WERI-Rb-1 (cell line): ENCODE measurements at regions not wholly inside any gene's neighbourhood (a gene's known extent, or its start where the extent isn't known, plus 50 kb on each side); places are given as distances from the start of the nearest gene placed in this dataset.

Experiments used
- DNase-seq: peaks from one replicate; pipeline ENCODE4 v3.0.0-alpha.2; 2020
- H3K27ac ChIP-seq: fragments of 250-450 bp; sonication (Bioruptor Pico); 2 replicates; pipeline ENCODE4 v1.5.1; 2020; ENCODE audit warnings: mild to moderate bottlenecking, moderate library complexity
- H3K27me3 ChIP-seq: fragments of 250-450 bp; sonication (Bioruptor Pico); 2 replicates; pipeline ENCODE4 v1.5.1; 2021; ENCODE audit warnings: mild to moderate bottlenecking, low read depth, moderate library complexity; ENCODE audit not compliant: insufficient read depth, severe bottlenecking
- H3K36me3 ChIP-seq: fragments of 250-450 bp; sonication (Bioruptor Pico); 2 replicates; pipeline ENCODE4 v1.5.1; 2020; ENCODE audit warnings: mild to moderate bottlenecking, moderate library complexity
- H3K4me3 ChIP-seq: 2 replicates; pipeline ENCODE4 v1.5.1; 2011; ENCODE audit warnings: low read depth, mild to moderate bottlenecking, control low read depth, low read length
- H3K9me3 ChIP-seq: fragments of 250-450 bp; sonication (Bioruptor Pico); 2 replicates; pipeline ENCODE4 v1.5.1; 2021; ENCODE audit warnings: mild to moderate bottlenecking, moderate library complexity; ENCODE audit not compliant: severe bottlenecking
- TF ChIP-seq, protein P1 (sequence below): IDR thresholded peaks from 2 replicates; pipeline ENCODE4 v1.5.1; 2011; ENCODE audit warnings: low read depth, mild to moderate bottlenecking, control low read depth, inconsistent platforms, low read length

DNA sequence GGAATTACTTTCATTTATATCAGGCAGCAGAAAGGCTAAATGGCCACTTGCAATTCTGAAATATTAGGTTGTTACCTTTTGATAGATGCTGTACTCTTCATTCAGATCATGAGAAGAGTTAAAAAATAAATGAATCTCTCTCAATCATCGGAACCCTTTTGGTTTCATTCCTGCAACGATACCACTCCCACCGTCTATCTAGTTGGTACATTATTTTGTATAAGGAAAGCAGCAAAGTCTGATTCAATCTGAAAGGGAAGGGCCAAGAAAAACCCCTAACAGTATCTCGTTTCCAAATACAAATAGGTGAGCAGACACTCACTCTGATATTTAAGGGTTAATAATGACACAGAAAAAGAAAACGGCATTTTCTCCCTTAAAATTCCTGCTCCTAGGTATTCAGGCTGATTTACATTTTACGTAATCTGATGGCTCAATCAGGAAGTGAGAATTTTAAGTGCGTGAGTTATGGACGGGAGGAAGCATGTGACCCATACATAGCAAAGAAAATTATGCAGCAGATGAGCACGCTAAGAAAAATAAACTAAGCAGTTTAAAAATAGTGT is 209.4 kb upstream of the KLF14 start:
- DNase-seq = no peak
- Histone ChIP-seq H3K36me3 (no peaks in the 10 kb centered on the region), H3K27me3 (no peaks in the 10 kb centered on the region), H3K4me3 (no peak overlapping the region), H3K9me3 (no peaks in the 10 kb centered on the region), H3K27ac (no peak overlapping the region)
- TF ChIP-seq, protein P1, sequence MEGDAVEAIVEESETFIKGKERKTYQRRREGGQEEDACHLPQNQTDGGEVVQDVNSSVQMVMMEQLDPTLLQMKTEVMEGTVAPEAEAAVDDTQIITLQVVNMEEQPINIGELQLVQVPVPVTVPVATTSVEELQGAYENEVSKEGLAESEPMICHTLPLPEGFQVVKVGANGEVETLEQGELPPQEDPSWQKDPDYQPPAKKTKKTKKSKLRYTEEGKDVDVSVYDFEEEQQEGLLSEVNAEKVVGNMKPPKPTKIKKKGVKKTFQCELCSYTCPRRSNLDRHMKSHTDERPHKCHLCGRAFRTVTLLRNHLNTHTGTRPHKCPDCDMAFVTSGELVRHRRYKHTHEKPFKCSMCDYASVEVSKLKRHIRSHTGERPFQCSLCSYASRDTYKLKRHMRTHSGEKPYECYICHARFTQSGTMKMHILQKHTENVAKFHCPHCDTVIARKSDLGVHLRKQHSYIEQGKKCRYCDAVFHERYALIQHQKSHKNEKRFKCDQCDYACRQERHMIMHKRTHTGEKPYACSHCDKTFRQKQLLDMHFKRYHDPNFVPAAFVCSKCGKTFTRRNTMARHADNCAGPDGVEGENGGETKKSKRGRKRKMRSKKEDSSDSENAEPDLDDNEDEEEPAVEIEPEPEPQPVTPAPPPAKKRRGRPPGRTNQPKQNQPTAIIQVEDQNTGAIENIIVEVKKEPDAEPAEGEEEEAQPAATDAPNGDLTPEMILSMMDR = no peak

DNA sequence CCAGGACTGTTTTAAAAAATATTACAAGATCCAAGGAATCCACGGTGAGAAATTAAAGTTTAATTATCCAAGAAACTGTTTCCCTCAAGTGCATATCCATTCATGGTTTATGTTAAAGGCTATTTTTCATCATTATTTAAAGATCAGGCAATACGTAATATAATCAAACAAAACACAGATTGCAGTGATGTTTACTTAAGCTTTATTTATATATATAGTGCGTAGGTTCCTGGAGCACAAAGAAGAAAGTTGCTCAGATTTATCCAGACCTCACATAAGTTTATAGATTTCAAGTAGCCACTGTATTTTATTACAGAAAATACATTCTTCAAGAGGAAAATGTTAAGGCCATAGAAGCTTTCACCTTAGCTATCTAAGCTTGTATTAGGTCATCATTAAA is 210.0 kb upstream of the KLF14 start:
- no peak for DNase-seq
- Histone ChIP-seq H3K27ac (no peak overlapping the region), H3K36me3 (no peaks in the 10 kb centered on the region), H3K9me3 (no peaks in the 10 kb centered on the region), H3K27me3 (no peaks in the 10 kb centered on the region), H3K4me3 (no peak overlapping the region)
- TF ChIP-seq, protein P1 = no peak

DNA sequence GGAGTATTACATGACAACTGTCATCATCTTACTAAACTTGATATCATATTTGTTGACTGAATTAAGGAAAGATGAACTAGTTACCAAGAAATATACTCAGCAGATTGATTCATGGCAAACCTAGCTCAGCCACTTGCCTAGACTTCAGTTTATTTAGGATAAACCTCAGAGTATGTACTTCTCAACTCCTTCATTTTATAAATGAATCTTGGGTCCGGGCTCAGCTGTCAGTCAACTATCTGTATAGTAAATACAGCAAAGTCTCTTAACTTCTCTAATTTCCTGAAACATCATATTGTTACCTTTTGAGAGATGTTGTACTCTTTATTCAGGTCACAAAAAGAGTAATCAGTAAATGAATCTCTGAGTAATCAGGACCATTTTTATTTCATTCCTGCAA is 211.0 kb upstream of the KLF14 start:
- Histone ChIP-seq H3K27me3 (no peaks in the 10 kb centered on the region), H3K4me3 (no peak overlapping the region), H3K27ac (no peak overlapping the region), H3K36me3 (no peaks in the 10 kb centered on the region), H3K9me3 (no peaks in the 10 kb centered on the region)
- TF ChIP-seq, protein P1 = no peak
- DNase-seq = no peak

DNA sequence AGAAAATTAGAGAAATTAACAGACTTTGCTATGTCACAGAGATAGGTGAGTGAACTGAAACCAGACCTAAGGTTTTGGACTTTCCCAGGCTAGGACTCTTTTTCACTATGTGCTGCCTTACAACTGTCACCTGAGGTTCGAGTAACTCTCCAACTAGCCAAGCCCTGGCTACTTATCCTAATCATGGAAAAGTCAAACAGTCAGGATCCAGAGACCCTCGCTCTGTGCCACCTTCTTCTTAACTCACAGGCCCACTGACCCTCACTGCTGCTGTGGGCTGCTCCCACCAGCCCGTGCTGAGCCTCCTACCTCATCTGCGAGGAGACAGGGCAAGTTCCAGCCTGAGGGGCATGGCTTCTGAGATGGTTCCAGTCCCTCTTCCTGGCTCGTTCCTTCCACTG is 211.4 kb upstream of the KLF14 start:
- Histone ChIP-seq H3K27ac (no peak overlapping the region), H3K9me3 (no peaks in the 10 kb centered on the region), H3K27me3 (no peaks in the 10 kb centered on the region), H3K36me3 (no peaks in the 10 kb centered on the region), H3K4me3 (no peak overlapping the region)
- TF ChIP-seq, protein P1 = no peak
- no peak for DNase-seq

DNA sequence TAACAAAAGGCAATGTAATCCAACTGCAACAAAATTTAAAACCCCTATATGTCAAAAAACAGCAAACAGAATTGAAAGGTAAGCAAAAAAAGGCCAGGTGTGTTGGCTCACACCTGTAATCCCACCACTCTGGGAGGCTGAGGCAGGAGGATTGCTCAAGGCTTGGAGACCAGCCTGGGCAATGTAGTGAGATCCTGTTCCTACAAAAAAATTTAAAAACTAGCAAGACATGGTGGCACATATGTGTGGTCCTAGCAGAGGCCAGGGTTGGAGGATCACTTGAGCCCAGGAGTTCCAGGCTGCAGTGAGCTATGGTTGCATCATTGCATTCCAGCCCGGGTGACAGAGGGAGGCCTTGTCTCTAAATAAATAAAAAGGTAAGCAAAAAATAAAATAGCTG is 212.1 kb upstream of the KLF14 start:
- Histone ChIP-seq H3K4me3 (no peak overlapping the region), H3K27me3 (no peaks in the 10 kb centered on the region), H3K27ac (no peak overlapping the region), H3K36me3 (no peaks in the 10 kb centered on the region), H3K9me3 (no peaks in the 10 kb centered on the region)
- no peak for DNase-seq
- TF ChIP-seq, protein P1 = no peak
